Body of pancreas (tissue), 4 donors: ENCODE measurements at regions not wholly inside any gene's neighbourhood (a gene's known extent, or its start where the extent isn't known, plus 50 kb on each side); places are given as distances from the start of the nearest gene placed in this dataset.

ENCODE experiments used
- CTCF ChIP-seq, 7 experiments: fragments of 450-650 bp in 4 of 7; fragments of 200-600 bp in 3 of 7; sonication (generic) in 3 of 7; IDR thresholded peaks; one replicate each; pipeline ENCODE4 v1.5.1; 2016 to 2019; ENCODE audit warnings: antibody characterized with exemption in 7 of 7
- POLR2A ChIP-seq, 3 donors: fragments of 450-650 bp; IDR thresholded peaks; one replicate each; pipeline ENCODE4 v1.6.1; 2016; ENCODE audit warnings: antibody characterized with exemption in 3 of 3, mild to moderate bottlenecking in 2 of 3

- TF ChIP-seq CTCF (IDR thresholded peaks at IDR 0.05) (no peak), POLR2A (IDR thresholded peaks at IDR 0.05) (no peak)
These were observed 573.9 kb downstream of the GATA3 start for GRCh38 chr10:8628351-8628750.
